H1 (cell line): ENCODE measurements at regions not wholly inside any gene's neighbourhood (a gene's known extent, or its start where the extent isn't known, plus 50 kb on each side); places are given as distances from the start of the nearest gene placed in this dataset.

Experiments used
- CTCF ChIA-PET: fragments of 300-600 bp; sonication (Branson Sonifier 250); formaldehyde crosslinking; loops from one replicate; lab custom pipeline; 2021; ENCODE audit not compliant: partially characterized antibody; lab: Charles Lee
- POLR2A ChIA-PET: fragments of 300-600 bp; sonication (Branson Sonifier 250); formaldehyde crosslinking; loops from one replicate; lab custom pipeline; 2021; ENCODE audit warnings: inconsistent platforms; ENCODE audit not compliant: partially characterized antibody; lab: Charles Lee
- DNase-seq, 2 experiments: peaks; one replicate each; pipeline versions ENCODE4 v3.0.0 to v3.0.0-alpha.2; 2010 to 2022; ENCODE audit warnings: low spot score in 2 of 2, low read depth in 1 of 2, mixed read lengths in 1 of 2
- FAIRE-seq: peaks from 2 replicates; lab custom pipeline; 2011; peaks lifted over from hg19 to GRCh38; lab: Jason Lieb, UNC
- H2AFZ ChIP-seq: 2 replicates; pipeline ENCODE4 v1.8.1; 2012; ENCODE audit warnings: low read length, inconsistent platforms
- H2AK5ac ChIP-seq: 2 replicates; pipeline ENCODE4 v1.6.1; 2013; ENCODE audit warnings: low read depth, low read length
- H2BK120ac ChIP-seq: replicated peaks from 2 replicates; pipeline ENCODE3; 2013; ENCODE audit warnings: low read depth, low read length, inconsistent platforms
- H2BK12ac ChIP-seq: 2 replicates; pipeline ENCODE4 v1.6.1; 2013; ENCODE audit warnings: low read depth, low read length
- H2BK15ac ChIP-seq: 2 replicates; pipeline ENCODE4 v1.6.1; 2013; ENCODE audit warnings: low read length
- H2BK20ac ChIP-seq: 2 replicates; pipeline ENCODE4 v1.6.1; 2013; ENCODE audit warnings: low read length
- H2BK5ac ChIP-seq: 2 replicates; pipeline ENCODE4 v1.6.1; 2013; ENCODE audit warnings: low read depth, low read length
- H3K14ac ChIP-seq: 2 replicates; pipeline ENCODE4 v1.6.1; 2013; ENCODE audit warnings: inconsistent platforms; ENCODE audit not compliant: insufficient read length
- H3K18ac ChIP-seq: 2 replicates; pipeline ENCODE4 v1.6.1; 2013; ENCODE audit warnings: low read length; ENCODE audit errors: extremely low read depth
- H3K23ac ChIP-seq: 2 replicates; pipeline ENCODE4 v1.6.1; 2013; ENCODE audit warnings: inconsistent platforms; ENCODE audit not compliant: insufficient read length
- H3K23me2 ChIP-seq: 2 replicates; pipeline ENCODE4 v1.6.1; 2013; ENCODE audit warnings: low read depth, low read length
- H3K27ac ChIP-seq: 2 replicates; pipeline ENCODE4 v1.6.1; 2011; ENCODE audit warnings: low read depth, low read length, inconsistent platforms
- H3K27me3 ChIP-seq, 4 experiments: replicated peaks in 1 of 4; 1 replicate in 1 of 4; 2 replicates in 3 of 4; pipeline versions ENCODE4 v1.6.1 to v1.8.1; 2011 to 2013; ENCODE audit warnings: low read length in 3 of 4, mild to moderate bottlenecking in 3 of 4, inconsistent platforms in 2 of 4, mixed read lengths in 2 of 4, moderate library complexity in 1 of 4; ENCODE audit not compliant: control insufficient read depth in 3 of 4, insufficient read depth in 3 of 4; ENCODE audit errors: extremely low read depth in 1 of 4
- H3K36me3 ChIP-seq, 4 experiments: 2 replicates each; pipeline versions ENCODE4 v1.6.1 to v1.8.1; 2011 to 2013; ENCODE audit warnings: mild to moderate bottlenecking in 4 of 4, low read length in 3 of 4, moderate library complexity in 2 of 4, control low read depth in 1 of 4, inconsistent platforms in 1 of 4; ENCODE audit not compliant: insufficient read depth in 4 of 4, control insufficient read depth in 2 of 4
- H3K4ac ChIP-seq: replicated peaks from 2 replicates; pipeline ENCODE3; 2013; ENCODE audit warnings: low read length, low read depth, mixed read lengths, inconsistent platforms; ENCODE audit not compliant: insufficient read length
- H3K4me1 ChIP-seq, 4 experiments: replicated peaks in 1 of 4; 1 replicate in 1 of 4; 2 replicates in 3 of 4; pipeline versions ENCODE4 v1.6.1 to v1.8.1; 2011 to 2013; ENCODE audit warnings: low read length in 3 of 4, inconsistent platforms in 2 of 4, mixed read lengths in 1 of 4; ENCODE audit not compliant: insufficient read depth in 4 of 4, control insufficient read depth in 3 of 4
- H3K4me2 ChIP-seq, 2 experiments: 2 replicates each; pipeline versions ENCODE4 v1.6.1 to v1.8.1; 2011 to 2013; ENCODE audit warnings: low read depth in 2 of 2, low read length in 2 of 2, control low read depth in 1 of 2, inconsistent platforms in 1 of 2, mild to moderate bottlenecking in 1 of 2; ENCODE audit not compliant: insufficient read depth in 1 of 2
- H3K4me3 ChIP-seq, 4 experiments: fragments of 200-600, 300-600 bp in 1 of 4; sonication (generic), shearing (Covaris generic), sonication (Bioruptor Twin) in 1 of 4; 2 replicates each; pipeline versions ENCODE4 v1.5.1 to v1.8.1; 2011 to 2016; ENCODE audit warnings: low read length in 4 of 4, low read depth in 3 of 4, control low read depth in 2 of 4, inconsistent platforms in 2 of 4, mild to moderate bottlenecking in 2 of 4, mixed read lengths in 1 of 4, moderate library complexity in 1 of 4; ENCODE audit not compliant: insufficient read depth in 2 of 4; ENCODE audit errors: extremely low read depth in 1 of 4
- H3K56ac ChIP-seq: replicated peaks from 2 replicates; pipeline ENCODE3; 2013; ENCODE audit warnings: low read depth, mild to moderate bottlenecking, mixed read lengths, low read length, inconsistent platforms; ENCODE audit not compliant: insufficient read length
- H3K79me1 ChIP-seq: 2 replicates; pipeline ENCODE4 v1.6.1; 2013; ENCODE audit warnings: low read depth, low read length, control low read depth
- H3K79me2 ChIP-seq, 2 experiments: 2 replicates each; pipeline versions ENCODE4 v1.6.1 to v1.8.1; 2012 to 2013; ENCODE audit warnings: low read length in 2 of 2, mild to moderate bottlenecking in 2 of 2, inconsistent platforms in 1 of 2; ENCODE audit not compliant: insufficient read depth in 2 of 2, control insufficient read depth in 1 of 2
- H3K9ac ChIP-seq, 4 experiments: replicated peaks in 1 of 4; 1 replicate in 1 of 4; 2 replicates in 3 of 4; pipeline versions ENCODE4 v1.6.1 to v1.8.1; 2011 to 2013; ENCODE audit warnings: low read depth in 3 of 4, low read length in 3 of 4, control low read depth in 2 of 4, mild to moderate bottlenecking in 2 of 4, moderate library complexity in 2 of 4, inconsistent platforms in 1 of 4; ENCODE audit errors: extremely low read depth in 1 of 4
- H3K9me3 ChIP-seq, 2 experiments: 2 replicates each; pipeline versions ENCODE4 v1.6.1 to v1.8.1; 2012 to 2013; ENCODE audit warnings: mild to moderate bottlenecking in 2 of 2, moderate library complexity in 2 of 2, control low read depth in 1 of 2, inconsistent platforms in 1 of 2, low read depth in 1 of 2, low read length in 1 of 2, mixed read lengths in 1 of 2; ENCODE audit not compliant: insufficient read depth in 2 of 2
- H4K20me1 ChIP-seq, 2 experiments: replicated peaks in 1 of 2; 2 replicates each; pipeline versions ENCODE3 to v1.8.1; 2011 to 2013; ENCODE audit warnings: inconsistent platforms in 2 of 2, low read length in 2 of 2, mild to moderate bottlenecking in 1 of 2; ENCODE audit not compliant: insufficient read depth in 2 of 2, control insufficient read depth in 1 of 2
- H4K5ac ChIP-seq: 2 replicates; pipeline ENCODE4 v1.6.1; 2013; ENCODE audit warnings: low read length, low read depth, mixed read lengths, inconsistent platforms; ENCODE audit not compliant: insufficient read length
- H4K8ac ChIP-seq: 2 replicates; pipeline ENCODE4 v1.8.0; 2013; ENCODE audit warnings: mild to moderate bottlenecking, moderate library complexity, low read length, inconsistent platforms; ENCODE audit not compliant: insufficient read depth; ENCODE audit errors: extremely low read depth
- H4K91ac ChIP-seq: replicated peaks from 2 replicates; pipeline ENCODE3; 2013; ENCODE audit warnings: low read length, mixed read lengths, inconsistent platforms; ENCODE audit not compliant: insufficient read length
- CHD2 ChIP-seq: IDR thresholded peaks from 2 replicates; pipeline ENCODE4 v1.6.1; 2012; ENCODE audit warnings: low read length, improper control_type of control experiment
- CTBP2 ChIP-seq: IDR thresholded peaks from 2 replicates; pipeline ENCODE4 v1.7.0; 2011; ENCODE audit warnings: borderline replicate concordance, mild to moderate bottlenecking, moderate library complexity, mixed read lengths, low read length; ENCODE audit not compliant: insufficient read depth, insufficient read length
- EGR1 ChIP-seq: IDR thresholded peaks from 2 replicates; pipeline ENCODE4 v1.6.1; 2011; ENCODE audit warnings: low read depth, low read length, borderline replicate concordance
- EP300 ChIP-seq, 2 experiments: IDR thresholded peaks; 1 replicate in 1 of 2; 2 replicates in 1 of 2; pipeline ENCODE4 v1.6.1; 2011 to 2012; ENCODE audit warnings: low read depth in 2 of 2, low read length in 2 of 2, mild to moderate bottlenecking in 2 of 2, borderline replicate concordance in 1 of 2, inconsistent platforms in 1 of 2, moderate library complexity in 1 of 2
- GABPA ChIP-seq: IDR thresholded peaks from 2 replicates; pipeline ENCODE4 v1.6.1; 2011; ENCODE audit warnings: mild to moderate bottlenecking, low read length, moderate library complexity, borderline replicate concordance; ENCODE audit not compliant: insufficient read depth
- GTF2F1 ChIP-seq: IDR thresholded peaks from 2 replicates; pipeline ENCODE4 v1.6.1; 2012; ENCODE audit warnings: low read depth, low read length, improper control_type of control experiment, borderline replicate concordance
- JUND ChIP-seq: IDR thresholded peaks from 2 replicates; pipeline ENCODE4 v1.6.1; 2011; ENCODE audit warnings: mild to moderate bottlenecking, improper control_type of control experiment, low read length
- KDM1A ChIP-seq: fragments of 200-600, 300-600 bp; sonication (generic); IDR thresholded peaks from 2 replicates; pipeline ENCODE4 v1.7.1; 2016; ENCODE audit warnings: mild to moderate bottlenecking, low read length, borderline replicate concordance
- POLR2AphosphoS5 ChIP-seq: IDR thresholded peaks from 2 replicates; pipeline ENCODE4 v1.6.1; 2011; ENCODE audit warnings: low read depth, low read length
- POU5F1 ChIP-seq: IDR thresholded peaks from 2 replicates; pipeline ENCODE4 v1.6.1; 2011; ENCODE audit warnings: low read depth, mild to moderate bottlenecking, low read length, moderate library complexity
- RAD21 ChIP-seq, 2 experiments: IDR thresholded peaks in 1 of 2; conservative IDR thresholded peaks in 1 of 2; 2 replicates each; pipeline ENCODE4 v1.6.1; 2011; ENCODE audit warnings: low read depth in 2 of 2, low read length in 2 of 2, improper control_type of control experiment in 1 of 2, inconsistent platforms in 1 of 2, mild to moderate bottlenecking in 1 of 2, moderate library complexity in 1 of 2
- RBBP5 ChIP-seq: IDR thresholded peaks from 2 replicates; pipeline ENCODE4 v1.7.1; 2012; ENCODE audit warnings: low read depth, mild to moderate bottlenecking, inconsistent platforms, low read length, moderate library complexity, borderline replicate concordance
- RXRA ChIP-seq: IDR thresholded peaks from 2 replicates; pipeline ENCODE4 v1.6.1; 2011; ENCODE audit warnings: low read depth, mild to moderate bottlenecking, low read length, moderate library complexity; ENCODE audit not compliant: insufficient read depth
- SIRT6 ChIP-seq: IDR thresholded peaks from one replicate; pipeline ENCODE4 v1.7.1; 2012; ENCODE audit warnings: low read length, inconsistent platforms
- SP4 ChIP-seq: IDR thresholded peaks from 2 replicates; pipeline ENCODE4 v1.6.1; 2012; ENCODE audit warnings: low read length, inconsistent platforms
- TBP ChIP-seq: IDR thresholded peaks from 2 replicates; pipeline ENCODE4 v1.6.1; 2011; ENCODE audit warnings: low read depth, low read length, improper control_type of control experiment
- WGBS, 2 experiments: shearing (Covaris generic) in 1 of 2; methylation state at CpG; one replicate each; pipeline versions ENCODE4 v1.1.6 to v1.1.7; 2013 to 2015; ENCODE audit warnings: low lambda C conversion rate in 2 of 2, mixed read lengths in 2 of 2, inconsistent platforms in 1 of 2, low coverage in 1 of 2, missing lambda C conversion rate in 1 of 2; ENCODE audit not compliant: insufficient replicate concordance in 2 of 2, insufficient coverage in 1 of 2, insufficient read length in 1 of 2; ENCODE audit errors: extremely low coverage in 1 of 2, missing lambda C conversion rate in 1 of 2; 5-methylcytosine and 5-hydroxymethylcytosine counted together

- H4K20me1 ChIP-seq = no peaks in the 10 kb centered on the region
- no peaks in the 10 kb centered on the region for H3K27me3 ChIP-seq
- H4K91ac ChIP-seq = no peak overlapping the region
- POLR2A ChIA-PET = no interaction called here
- no peak overlapping the region for H3K27ac ChIP-seq
- no peak overlapping the region for H3K56ac ChIP-seq
- WGBS, 2 experiments = 82% methylated on average over 1 of the region's 1 CpG; no CpG with 5 or more reads in 1 of the 2 experiments
- H3K18ac ChIP-seq = no peak overlapping the region
- H2BK120ac ChIP-seq = no peak overlapping the region
- H3K23me2 ChIP-seq = no peaks in the 10 kb centered on the region
- no peak overlapping the region for H4K8ac ChIP-seq
- no peak overlapping the region for H3K4ac ChIP-seq
- DNase-seq (no peak), FAIRE-seq (no peak)
- H2BK12ac ChIP-seq = no peak overlapping the region
- no peak overlapping the region for H3K14ac ChIP-seq
- H3K23ac ChIP-seq = no peak overlapping the region
- CTCF ChIA-PET = interaction anchor here (0.6 to 4.4 kb wide), 2 partner anchors 16 to 93 kb away, joined by 4 to 25 read pairs; no protein-coding TSS in a partner anchor
- H3K79me1 ChIP-seq = no peaks in the 10 kb centered on the region
- no peaks in the 10 kb centered on the region for H3K9me3 ChIP-seq
- H2BK20ac ChIP-seq = no peak overlapping the region
- H4K5ac ChIP-seq = no peak overlapping the region
- H3K4me2 ChIP-seq = no peak overlapping the region
- no peak overlapping the region for H2BK5ac ChIP-seq
- no peak overlapping the region for H3K4me3 ChIP-seq
- no peak overlapping the region for H2AK5ac ChIP-seq
- H3K9ac ChIP-seq = no peak overlapping the region
- no peaks in the 10 kb centered on the region for H3K79me2 ChIP-seq
- H3K4me1 ChIP-seq = no peaks in the 10 kb centered on the region
- H2BK15ac ChIP-seq = no peak overlapping the region
- no peak overlapping the region for H2AFZ ChIP-seq
- no peaks in the 10 kb centered on the region for H3K36me3 ChIP-seq
- TF ChIP-seq CTBP2 = no peak
- no peak for TF ChIP-seq JUND
- no peak for TF ChIP-seq POLR2AphosphoS5
- TF ChIP-seq EGR1 = no peak
- no peak for TF ChIP-seq KDM1A
- no peak for TF ChIP-seq RBBP5
- TF ChIP-seq SIRT6 = no peak
- TF ChIP-seq GTF2F1 = no peak
- no peak for TF ChIP-seq EP300 (IDR thresholded peaks at IDR 0.05; ENCODE audit: borderline replicate concordance in 1 of 2, low read depth in 2 of 2, low read length in 2 of 2)
- TF ChIP-seq POU5F1 = no peak
- no peak for TF ChIP-seq RXRA
- TF ChIP-seq SP4 = no peak
- no peak for TF ChIP-seq TBP
- TF ChIP-seq CHD2 = no peak
- TF ChIP-seq GABPA = no peak
- no peak for TF ChIP-seq RAD21 (IDR thresholded peaks at IDR 0.05 in 1 of 2, conservative IDR thresholded peaks at IDR 0.05 in 1 of 2; ENCODE audit: low read depth in 2 of 2, low read length in 2 of 2)
Measured at GRCh38 chr12:98243190-98243589, 272.2 kb upstream of the TMPO start.
